Stimulated activated CD8-positive, alpha-beta memory T cell treated with anti-CD3 and anti-CD28 coated beads, Interleukin-12 subunit alpha, Interleukin-12 subunit beta, amount 100 ng/mL, for 4 hours (primary cell): ENCODE measurements at regions not wholly inside any gene's neighbourhood (a gene's known extent, or its start where the extent isn't known, plus 50 kb on each side); places are given as distances from the start of the nearest gene placed in this dataset.
"Not testable (repeated sequence)": the region's sequence is repeated elsewhere in the genome, so short reads cannot be mapped to it uniquely, and the experiment has no call there.

ENCODE experiments used
- DNase-seq: peaks from one replicate; pipeline ENCODE4 v3.0.0-alpha.2; 2020; ENCODE audit warnings: low read depth

DNA sequence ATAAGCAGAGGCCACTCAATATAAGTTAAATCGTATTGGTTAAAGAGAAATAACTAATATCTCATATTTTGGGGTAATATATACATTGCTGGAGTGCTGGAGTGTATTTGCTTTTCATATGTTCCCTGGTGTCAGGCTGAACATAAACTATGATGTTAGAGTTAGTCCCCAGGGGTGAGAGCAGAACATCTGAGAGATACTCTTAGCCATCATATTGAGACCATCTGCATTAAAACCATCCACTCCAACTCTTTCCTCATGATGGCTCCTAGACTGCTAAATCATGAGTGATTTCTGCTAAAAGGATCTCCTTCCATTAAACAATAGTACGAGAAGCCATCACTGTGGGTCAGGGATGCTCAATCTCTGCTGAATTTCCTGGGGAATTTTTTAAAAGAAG is 436.2 kb downstream of the DTWD2 start:
- DNase-seq = no peak

DNA sequence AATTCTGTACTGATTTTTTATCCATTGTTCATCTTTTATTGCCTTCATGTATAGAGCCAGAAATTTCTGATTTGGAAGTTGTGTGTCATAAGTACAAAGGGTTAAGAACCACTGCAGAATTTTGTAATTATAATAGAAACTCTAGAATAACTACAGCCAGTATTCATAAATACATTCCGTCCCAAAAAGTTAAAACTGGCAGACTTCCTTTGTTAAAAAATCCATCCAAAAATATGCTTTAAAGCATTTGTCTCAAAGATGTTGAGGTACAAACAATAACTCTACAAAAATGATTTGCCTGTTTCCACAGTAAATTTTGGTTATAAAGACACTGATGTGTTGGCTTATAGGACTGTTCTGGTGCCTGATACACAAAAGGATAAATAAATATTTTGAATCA is 436.6 kb downstream of the DTWD2 start:
- no peak for DNase-seq

DNA sequence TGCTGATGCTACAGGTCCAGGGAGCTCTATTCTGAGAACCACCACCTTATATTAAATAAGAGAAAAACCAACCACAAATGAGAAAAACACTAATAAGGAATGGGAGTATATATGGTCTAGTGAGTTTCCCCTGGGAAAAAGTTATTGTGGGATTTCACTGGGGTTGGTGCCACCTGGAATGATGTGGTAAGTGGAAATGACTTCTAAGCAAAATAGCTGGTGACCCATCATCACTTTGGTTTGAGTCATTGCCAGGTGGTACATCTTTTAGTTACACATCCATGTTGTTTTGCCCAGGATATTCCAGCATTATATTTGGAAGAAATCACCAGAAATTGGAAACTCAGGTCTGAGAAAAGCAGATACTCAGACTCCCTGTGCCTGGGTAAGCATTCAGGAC is 437.3 kb downstream of the DTWD2 start:
- DNase-seq = no peak

DNA sequence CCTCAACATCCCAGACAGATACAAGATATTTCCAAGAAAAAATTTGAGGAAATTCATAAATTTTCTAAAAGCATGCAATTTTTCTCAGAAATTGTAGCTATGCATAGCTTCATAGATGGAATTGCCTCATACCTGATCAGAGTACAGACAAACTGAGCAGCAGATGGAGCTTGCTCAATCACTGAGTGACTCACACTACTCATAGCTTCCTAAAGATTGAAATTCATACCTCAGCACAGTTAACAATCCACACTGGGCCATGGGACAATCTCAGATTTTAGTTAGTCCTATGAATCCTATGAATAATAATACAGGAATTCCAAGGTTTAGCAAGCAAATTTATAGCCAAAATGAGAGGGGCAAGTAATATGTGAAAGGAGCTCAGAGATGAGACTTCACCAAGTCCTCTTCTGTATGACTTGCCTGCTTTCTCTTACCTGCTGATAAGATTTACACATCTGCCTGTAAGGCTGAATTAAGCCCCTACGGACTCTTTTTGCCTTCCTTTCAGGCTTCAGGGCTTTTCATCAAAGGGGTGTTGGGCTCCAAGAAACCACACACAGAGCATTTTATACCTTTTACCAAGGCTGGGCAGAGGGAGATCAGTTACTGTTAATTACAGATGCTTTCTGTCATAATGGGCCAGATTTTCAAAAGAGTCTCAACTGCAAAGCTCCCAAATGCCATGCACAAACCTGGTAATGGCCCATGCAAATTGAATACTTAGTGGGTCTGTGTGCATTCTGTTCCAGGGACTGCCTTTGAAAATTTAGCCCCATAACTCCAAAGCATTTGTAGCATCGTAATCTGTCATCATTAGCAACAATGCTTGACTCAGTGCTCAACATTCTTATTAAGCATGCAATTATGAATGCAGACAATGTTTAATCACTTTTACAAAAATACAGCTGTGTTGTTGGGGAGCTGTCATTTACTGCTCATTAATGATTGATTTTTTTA is 439.3 kb downstream of the DTWD2 start:
- no peak for DNase-seq

DNA sequence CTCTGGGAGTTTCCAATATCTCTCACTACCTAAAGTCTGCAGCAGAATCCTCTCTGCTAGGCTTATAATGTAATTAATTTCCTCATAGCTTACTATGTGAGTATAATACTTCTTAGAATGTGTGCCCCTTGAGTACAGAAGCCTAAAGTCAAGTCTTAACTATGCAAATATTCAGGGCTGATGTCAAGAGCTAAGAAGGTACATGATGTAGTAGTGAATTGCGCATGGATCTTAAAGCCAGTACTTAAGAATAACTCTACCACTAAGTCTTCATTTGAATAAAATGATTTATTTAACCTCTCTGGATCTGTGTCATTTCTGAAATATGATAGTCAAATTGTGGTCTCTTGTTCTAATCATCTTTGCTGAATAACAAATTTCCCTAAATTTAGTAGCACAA is 442.9 kb downstream of the DTWD2 start:
- no peak for DNase-seq

DNA sequence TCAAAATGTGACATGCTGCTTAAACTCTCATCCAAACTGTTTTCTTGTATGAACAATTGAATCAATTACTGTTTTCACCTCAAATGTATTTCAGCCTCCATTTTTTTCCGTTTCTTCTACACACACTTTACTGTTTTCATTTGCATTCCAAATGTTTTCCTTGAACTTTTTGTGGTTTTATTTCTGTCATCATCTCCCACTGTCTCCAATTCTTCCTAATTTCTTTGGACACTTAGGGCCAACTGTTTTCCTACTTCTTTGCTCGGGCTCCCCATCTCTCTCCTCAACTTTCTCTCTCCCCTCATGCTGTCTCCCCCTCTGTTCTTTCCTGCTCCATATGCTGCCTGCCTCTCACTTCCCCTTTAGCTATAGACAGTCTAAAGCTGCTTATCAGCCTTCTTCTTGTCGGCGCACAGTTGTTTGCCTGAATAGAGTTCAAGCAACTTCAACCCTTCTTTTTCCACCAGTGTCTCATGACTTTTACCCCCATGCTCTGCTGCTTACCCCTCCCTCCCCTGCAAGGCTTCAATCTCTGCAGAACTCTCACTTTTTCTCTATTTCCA is 443.4 kb downstream of the DTWD2 start:
- no peak for DNase-seq

DNA sequence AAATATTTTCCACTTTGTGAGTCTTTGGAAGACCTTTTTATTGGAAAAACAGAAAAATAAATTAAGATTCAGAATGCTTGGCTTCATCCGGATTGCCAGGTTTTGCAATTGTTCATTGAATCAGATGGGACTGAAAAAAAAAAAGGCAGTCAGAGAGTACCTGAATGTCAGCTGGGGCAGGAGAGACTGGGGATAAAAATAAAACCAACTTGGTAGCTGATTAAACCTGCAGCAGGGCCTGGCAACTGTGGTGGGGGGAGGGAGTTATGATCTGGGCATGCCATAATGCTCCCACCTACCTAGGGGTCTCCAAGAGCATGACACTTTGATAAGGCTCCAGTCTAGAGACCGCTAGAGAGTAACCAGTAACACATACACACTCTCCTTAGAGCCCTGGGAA is 454.4 kb downstream of the DTWD2 start:
- no peak for DNase-seq

DNA sequence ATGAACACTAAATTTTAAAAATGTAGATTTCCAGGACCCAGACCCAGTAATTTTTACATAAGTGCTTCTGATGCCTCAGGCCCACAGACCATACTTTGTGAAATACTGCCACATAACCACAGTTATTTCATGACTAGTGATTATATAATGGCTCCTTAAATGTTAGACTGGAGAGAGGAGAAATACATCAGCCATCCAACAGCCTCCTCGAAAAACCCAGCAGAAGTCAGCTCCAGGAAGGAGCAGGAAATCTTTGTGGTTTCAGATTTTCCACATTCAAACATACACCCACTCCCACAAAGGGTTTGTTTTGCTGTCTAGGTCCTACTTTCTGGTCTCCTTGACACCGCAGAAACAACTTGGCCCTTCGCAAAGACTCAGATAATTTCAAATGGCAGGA is 455.2 kb downstream of the DTWD2 start:
- DNase-seq = no peak

DNA sequence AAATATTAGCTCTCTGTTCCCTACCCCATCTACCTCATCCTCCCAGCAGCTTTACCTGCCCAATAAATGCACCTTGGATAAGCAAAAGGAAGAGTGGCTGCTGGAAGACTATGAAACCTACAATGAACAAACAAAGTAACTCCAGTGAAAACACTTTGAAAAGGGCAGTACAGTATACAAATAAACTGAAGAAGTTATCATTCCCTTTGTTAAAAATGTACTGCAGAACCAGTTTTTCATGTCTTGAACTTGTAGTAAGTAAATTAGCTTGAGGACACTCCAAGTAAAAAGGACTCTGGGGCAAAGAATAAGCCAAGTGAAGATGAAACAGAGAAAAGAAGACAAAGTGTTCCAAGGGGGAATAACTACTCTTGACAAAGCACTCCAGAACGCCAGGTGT is 457.1 kb downstream of the DTWD2 start:
- DNase-seq = no peak

DNA sequence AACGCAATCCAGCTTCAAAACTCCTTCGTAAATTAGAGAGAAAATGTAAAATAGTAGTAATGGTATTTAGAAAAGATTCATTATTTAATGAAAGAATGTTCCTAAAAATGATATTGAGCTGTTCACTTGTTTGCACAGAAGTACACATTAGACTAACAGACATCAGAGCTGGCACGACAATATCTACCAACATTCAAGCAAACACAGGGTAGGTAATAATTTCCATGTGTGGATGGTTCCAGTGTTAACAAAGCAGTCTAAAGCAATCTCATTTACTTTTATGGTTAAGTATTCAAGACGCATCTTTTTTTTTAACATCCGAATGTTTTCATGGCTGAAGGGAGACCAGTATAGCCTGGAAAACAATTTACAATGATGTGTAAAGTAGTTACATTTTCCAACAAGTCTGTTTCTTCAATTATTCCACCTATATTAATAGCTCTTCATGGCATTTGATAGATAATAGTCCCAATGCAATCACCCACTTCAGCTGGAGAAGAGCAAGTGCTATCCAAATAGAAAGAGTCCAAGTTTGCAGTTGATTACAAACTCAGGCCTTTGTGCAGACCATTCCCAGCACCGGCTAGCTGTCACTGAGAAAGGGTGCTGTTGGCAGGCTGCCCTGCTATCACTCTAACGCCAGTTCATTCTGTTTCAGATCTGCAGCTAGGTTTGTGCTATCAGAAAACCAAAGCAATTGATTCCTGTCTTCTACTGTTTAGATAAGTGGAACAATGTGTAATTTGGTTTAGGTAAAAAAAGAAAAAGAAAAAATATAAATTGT is 458.8 kb downstream of the DTWD2 start:
- DNase-seq = no peak

DNA sequence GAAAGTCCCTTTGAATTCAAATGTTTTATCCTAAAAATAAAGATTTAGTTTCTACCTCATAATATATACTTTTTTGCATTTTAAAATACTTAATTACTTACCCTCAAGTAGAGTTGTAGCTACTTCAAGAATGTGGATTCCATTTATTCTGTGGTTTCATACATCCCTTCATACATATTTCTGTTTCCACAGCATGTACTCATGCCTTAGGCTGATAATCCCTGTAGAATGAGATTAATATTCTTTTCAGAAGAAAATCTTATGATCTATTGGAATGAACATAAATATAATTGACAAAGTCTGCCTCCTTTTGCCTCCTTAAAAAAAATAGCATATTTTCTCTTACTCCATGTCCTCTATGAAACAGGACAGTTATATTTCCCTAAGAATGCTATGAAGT is 465.7 kb downstream of the DTWD2 start:
- no peak for DNase-seq

DNA sequence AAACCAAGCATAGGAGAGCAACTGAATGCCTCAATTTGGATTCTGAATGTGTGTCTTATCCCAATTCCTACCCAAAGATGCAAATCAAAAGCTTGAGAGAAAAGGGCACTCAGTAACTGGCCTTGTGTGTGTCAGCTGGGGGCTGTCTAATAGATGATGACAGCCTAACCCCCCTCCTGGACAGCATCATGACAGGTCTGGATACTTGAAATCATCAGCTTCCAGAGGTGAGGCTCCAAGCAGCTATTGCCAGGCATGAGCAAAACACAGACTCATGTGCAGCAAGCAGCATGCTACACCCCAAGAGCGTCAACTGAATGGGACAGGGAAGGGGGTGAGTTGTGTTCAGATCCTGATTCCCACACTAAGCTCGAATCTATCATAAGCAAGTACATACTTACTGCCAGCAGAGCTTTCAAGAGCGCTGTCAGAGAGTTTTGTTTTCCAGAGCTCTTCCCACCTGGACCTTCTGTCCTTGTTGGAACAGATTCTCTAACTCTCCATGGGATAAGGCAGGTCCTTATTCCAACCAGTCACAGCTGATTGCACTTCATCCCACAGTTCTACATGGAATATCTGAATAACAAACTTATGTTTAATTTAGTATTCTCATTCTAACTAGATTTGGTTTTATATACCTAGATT is 467.5 kb downstream of the DTWD2 start:
- DNase-seq = no peak

DNA sequence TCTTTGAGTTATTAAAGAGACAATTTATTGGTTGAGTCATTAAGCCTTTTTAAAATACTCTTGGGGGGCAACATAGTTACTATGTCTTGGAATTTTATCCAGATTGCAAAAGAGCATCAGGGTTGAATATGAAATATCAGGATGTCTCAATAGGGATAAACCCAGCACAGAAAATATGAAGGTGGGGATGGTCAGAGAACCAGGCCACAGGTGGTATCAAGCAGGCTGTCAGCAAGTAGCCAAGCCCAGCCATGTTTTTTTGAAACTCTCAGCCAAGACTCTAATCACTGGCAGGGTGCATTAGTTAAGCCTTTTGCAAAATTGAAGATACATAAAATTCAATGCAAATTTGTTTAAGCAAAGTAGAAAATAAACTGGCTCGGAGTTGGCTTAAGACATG is 468.9 kb downstream of the DTWD2 start:
- no peak for DNase-seq

DNA sequence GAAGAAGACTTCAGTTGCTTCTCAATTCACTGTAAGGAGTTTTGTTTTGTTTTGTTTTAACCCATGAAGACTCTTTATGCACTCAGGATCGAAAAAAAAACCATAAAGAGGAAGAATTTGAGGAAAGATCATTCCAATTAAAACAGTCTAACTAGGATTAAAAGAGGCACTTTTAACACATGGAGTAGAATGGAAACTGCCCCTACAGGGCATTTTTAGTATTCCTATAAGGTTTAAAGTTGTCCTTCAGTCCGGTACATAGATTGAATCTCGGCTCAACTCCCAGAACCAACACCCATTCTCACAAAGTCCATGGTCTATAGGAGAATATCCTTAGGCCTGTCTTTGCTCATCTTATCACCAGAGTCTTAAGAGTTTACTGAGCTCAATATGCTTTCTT is 469.6 kb downstream of the DTWD2 start:
- no peak for DNase-seq

DNA sequence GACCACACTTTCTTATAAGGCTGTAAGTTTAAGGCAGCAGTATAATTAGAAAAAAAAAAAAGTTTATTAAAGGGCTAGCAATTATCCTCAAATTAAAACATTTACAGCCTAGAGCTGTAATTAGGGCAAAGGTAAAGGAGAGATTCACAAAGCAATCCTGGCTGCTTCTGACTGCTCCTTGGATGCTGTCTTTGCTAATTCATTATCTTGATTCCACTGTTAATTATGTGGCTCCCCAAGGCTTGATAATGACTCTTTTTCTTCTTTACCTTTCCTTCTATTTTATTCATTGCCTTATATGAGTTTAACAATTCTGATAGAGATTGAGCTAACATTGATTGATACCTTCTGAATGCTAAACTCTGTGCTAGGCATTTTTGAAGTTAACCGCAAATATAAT is 476.5 kb downstream of the DTWD2 start:
- DNase-seq = no peak

DNA sequence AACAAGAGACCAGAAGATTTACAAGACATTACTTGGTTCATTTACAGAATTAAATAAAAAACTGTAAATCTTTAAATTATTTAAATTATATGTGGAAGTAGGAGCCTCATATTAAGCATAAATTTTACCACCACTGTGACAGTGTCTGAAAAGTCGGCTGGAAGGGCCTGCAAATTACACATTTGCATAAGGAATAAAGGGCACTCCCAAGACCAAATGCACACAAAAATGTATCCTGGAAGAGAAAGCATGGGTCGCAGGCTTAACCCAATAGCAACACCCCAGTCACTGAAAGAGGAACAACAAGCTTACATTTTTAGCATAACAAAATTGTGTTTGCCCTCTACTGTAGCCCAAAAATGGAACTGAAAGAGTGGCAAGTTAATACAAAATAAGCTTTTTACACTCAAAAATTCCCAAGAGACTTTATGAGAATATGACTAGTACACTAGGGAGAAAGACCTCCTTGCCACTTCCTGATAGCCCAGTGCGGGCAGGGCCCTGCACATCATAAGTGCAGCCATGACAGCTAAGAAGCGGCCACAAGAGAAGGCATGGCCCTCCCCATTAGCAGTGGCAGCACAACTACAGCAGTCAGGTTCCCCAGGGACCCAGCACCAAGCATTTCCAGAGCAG is 482.0 kb downstream of the DTWD2 start:
- no peak for DNase-seq

DNA sequence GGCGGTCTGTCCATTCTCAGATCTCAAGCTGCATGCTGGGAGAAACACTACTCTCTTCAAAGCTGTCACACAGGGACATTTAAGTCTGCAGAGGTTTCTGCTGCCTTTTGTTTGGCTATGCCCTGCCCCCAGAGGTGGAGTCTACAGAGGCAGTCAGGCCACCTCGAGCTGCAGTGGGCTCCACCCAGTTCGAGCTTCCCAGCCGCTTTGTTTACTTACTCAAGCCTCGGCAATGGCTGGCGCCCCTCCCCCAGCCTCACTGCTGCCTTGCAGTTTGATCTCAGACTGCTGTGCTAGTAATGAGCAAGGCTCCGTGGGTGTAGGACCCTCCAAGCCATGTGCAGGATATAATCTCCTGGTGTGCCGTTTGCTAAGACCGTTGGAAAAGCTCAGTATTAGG is 486.1 kb downstream of the DTWD2 start:
- DNase-seq = not testable (repeated sequence)

DNA sequence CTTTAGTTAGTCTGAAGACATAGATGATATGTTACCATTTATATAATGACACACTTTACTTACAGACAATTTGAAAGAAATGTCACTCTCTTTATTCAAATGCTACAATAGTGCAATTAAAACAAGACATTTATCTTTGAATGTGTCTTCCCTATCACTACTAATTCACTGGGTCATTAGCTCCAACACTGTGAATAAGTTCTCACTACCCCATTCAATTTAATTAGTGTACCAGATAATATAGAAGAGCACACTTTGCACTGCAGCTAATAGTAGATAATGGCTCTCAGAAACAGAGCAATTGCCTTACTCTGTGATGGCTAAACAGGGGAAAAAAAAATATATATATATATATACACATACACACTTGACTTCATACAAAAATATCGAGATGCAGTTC is 497.0 kb downstream of the DTWD2 start:
- DNase-seq = no peak

DNA sequence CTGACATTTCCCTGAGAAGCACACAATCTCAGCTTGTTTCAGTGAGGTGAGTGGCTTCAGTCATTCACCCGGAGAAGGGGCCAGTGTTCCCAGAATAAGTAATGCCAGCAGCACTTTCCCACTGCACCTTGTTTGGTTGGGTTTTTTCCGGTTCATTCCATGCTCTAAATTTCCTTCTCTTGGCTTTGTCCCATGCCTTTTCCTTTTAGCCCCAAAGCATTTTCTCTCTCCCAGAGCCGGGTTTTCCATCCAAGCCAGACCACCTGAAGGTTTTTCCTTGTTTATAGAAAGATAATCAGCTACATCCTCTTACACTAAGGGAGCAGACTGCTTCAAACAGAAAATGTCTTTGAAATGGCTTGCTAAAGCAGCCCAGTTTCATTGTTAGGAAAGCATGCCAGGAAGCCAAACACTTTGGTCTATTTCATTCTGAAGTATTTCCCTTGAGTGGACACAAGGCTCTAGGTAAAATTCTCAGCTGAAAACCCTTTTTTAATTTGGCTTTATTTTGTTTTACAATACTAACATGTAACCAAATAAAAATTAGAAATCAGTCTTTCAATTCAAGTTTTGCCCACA is 501.6 kb downstream of the DTWD2 start:
- no peak for DNase-seq

DNA sequence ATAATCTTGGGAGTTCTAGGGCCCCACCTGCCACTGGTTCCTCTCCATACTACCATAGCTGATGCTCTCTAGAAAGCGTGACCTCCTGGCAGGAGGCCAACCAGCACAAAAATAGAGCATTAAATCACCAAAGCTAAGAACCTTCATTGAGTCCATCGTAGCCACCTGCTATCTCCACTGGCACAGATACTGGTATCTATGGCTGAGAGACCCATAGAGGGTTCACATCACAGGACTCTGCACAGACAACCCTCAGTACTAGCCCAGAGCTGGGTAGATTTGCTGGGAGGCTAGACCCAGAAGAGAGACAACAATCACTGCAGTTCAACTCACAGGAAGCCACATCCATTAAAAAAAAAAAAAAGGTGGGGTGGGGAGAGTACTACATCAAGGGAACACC is 509.1 kb downstream of the DTWD2 start:
- DNase-seq = no peak

DNA sequence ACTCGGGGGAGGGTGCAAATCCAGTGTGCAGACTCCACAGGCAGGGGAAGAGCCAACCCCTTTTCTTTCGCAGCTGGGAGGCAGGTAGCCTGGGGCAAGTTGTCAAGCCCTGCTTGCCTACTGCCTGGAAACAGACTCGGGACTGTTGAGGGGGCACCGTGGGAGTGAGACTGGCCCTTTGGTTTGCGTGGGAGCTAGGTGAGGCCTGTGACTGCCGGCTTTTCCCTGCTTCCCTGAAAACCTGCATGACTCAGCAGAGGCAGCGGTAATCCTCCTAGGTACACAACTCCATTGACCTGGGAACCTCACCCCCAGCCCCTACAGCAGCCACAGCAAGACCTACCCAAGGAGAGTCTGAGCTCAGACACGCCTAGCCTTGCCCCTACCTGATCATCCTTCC is 509.5 kb downstream of the DTWD2 start:
- no peak for DNase-seq

DNA sequence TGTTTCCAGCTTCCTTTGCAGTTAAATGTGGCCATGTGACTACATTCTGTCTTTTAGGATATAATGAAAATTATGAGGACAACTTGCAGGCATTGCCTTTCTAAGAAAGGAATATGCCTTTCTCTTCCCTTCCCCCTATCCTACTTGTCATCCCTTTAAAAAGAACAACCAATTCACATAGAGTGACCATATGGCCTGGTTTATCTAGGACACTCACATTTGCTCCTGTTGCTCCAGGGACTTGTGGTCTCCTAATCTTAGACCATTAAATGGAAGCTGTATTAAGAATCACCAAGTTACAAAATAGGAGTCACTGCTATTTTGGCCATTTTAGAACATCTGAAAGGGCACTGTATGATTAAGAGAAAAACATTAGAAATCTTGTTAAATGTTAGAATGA is 520.3 kb downstream of the DTWD2 start:
- DNase-seq = no peak
